GM12878 (cell line): ENCODE measurements at regions not wholly inside any gene's neighbourhood (a gene's known extent, or its start where the extent isn't known, plus 50 kb on each side); places are given as distances from the start of the nearest gene placed in this dataset.

Experiments
- ATF2 ChIP-seq: IDR thresholded peaks from 2 replicates; pipeline ENCODE4 v1.6.1; 2012; ENCODE audit warnings: low read length, inconsistent platforms
- CHD1 ChIP-seq: IDR thresholded peaks from 2 replicates; pipeline ENCODE4 v1.6.1; 2012; ENCODE audit warnings: low read depth, low read length, improper control_type of control experiment
- CREM ChIP-seq: IDR thresholded peaks from 2 replicates; pipeline ENCODE4 v1.6.1; 2014; ENCODE audit warnings: antibody characterized with exemption, low read depth
- ETV6 ChIP-seq, 2 experiments: fragments of 450-650 bp in 1 of 2; IDR thresholded peaks in 1 of 2; conservative IDR thresholded peaks in 1 of 2; 2 replicates each; pipeline ENCODE4 v1.6.1; 2014; ENCODE audit warnings: antibody characterized with exemption in 1 of 2, borderline replicate concordance in 1 of 2, low read depth in 1 of 2, mild to moderate bottlenecking in 1 of 2, moderate library complexity in 1 of 2
- EZH2 ChIP-seq: IDR thresholded peaks from 2 replicates; pipeline ENCODE4 v1.6.1; 2012; ENCODE audit warnings: low read depth, mild to moderate bottlenecking, control low read depth, inconsistent platforms, low read length, borderline replicate concordance; ENCODE audit not compliant: control insufficient read depth
- FOS ChIP-seq: IDR thresholded peaks from 3 replicates; pipeline ENCODE4 v1.6.1; 2011; ENCODE audit warnings: borderline replicate concordance; ENCODE audit not compliant: insufficient read length; ENCODE audit errors: extremely low read depth
- GATAD2B ChIP-seq: fragments of 450-650 bp; conservative IDR thresholded peaks from 2 replicates; pipeline ENCODE4 v1.6.1; 2017; ENCODE audit warnings: low read depth, mild to moderate bottlenecking, moderate library complexity
- IKZF2 ChIP-seq, 2 experiments: fragments of 450-650 bp; IDR thresholded peaks; 2 replicates each; pipeline ENCODE4 v1.6.1; 2017; ENCODE audit warnings: mild to moderate bottlenecking in 2 of 2, moderate library complexity in 2 of 2
- KDM1A ChIP-seq: fragments of 200-600 bp; sonication (generic); IDR thresholded peaks from 2 replicates; pipeline ENCODE4 v1.6.1; 2016; ENCODE audit warnings: borderline replicate concordance
- NFYA ChIP-seq: IDR thresholded peaks from 2 replicates; pipeline ENCODE4 v1.6.1; 2011; ENCODE audit warnings: low read depth, mild to moderate bottlenecking, low read length, improper control_type of control experiment, borderline replicate concordance
- SIN3A ChIP-seq: IDR thresholded peaks from 2 replicates; pipeline ENCODE4 v1.6.1; 2012; ENCODE audit warnings: low read depth, low read length, improper control_type of control experiment
- TF ChIP-seq, protein P1 (sequence below): fragments of 150-350 bp; IDR thresholded peaks from 2 replicates; pipeline ENCODE4 v1.6.1; 2014; ENCODE audit warnings: mild to moderate bottlenecking, low read depth, low read length

DNA sequence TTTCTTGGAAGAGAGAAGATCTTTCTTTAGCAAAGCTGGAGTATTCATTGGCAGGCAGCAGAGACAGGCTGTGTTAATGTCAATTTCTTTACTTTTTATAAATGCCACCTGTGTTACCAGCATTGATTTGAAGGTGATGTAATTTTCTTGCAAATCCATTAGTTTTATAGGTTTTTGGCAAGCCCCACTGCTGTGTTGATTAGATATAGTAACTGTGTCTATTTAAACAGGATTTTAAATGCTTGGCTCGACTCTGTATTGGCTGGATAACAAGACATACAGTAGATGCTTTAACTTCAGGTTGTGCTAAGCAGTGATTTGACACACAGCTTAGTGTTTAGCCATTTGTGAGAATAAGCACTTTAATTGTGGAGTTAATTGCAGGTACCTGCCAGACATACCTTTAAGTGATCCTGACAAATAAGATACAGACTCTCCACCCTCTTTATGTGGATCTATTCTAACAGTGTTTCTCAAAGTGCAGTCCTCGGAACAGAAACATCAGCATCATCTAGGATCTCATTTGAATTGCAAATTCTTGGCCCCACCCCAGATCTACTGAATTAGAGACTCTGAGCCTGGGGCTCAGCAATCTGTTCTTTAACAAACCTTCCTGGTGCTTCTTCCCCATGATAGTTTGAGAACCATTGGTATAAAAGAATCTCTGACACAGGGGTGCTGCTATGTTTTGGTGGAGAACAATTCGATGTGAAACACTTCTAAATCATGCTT lies 397.5 kb downstream of the HDGFL1 start (continued):
- TF ChIP-seq KDM1A (no peak), ATF2 (no peak), CREM (no peak), EZH2 (no peak), SIN3A (no peak), GATAD2B (no peak), CHD1 (no peak), IKZF2 (IDR thresholded peaks at IDR 0.05) (no peak), FOS (no peak), ETV6 (conservative IDR thresholded peaks at IDR 0.05 in 1 of 2, IDR thresholded peaks at IDR 0.05 in 1 of 2; ENCODE audit: borderline replicate concordance in 1 of 2, low read depth in 1 of 2) (no peak), NFYA (no peak)
- TF ChIP-seq, protein P1, sequence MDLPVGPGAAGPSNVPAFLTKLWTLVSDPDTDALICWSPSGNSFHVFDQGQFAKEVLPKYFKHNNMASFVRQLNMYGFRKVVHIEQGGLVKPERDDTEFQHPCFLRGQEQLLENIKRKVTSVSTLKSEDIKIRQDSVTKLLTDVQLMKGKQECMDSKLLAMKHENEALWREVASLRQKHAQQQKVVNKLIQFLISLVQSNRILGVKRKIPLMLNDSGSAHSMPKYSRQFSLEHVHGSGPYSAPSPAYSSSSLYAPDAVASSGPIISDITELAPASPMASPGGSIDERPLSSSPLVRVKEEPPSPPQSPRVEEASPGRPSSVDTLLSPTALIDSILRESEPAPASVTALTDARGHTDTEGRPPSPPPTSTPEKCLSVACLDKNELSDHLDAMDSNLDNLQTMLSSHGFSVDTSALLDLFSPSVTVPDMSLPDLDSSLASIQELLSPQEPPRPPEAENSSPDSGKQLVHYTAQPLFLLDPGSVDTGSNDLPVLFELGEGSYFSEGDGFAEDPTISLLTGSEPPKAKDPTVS: no peak
